ENCODE measurements at regions not wholly inside any gene's neighbourhood (a gene's known extent, or its start where the extent isn't known, plus 50 kb on each side); places are given as distances from the start of the nearest gene placed in this dataset.

DNA sequence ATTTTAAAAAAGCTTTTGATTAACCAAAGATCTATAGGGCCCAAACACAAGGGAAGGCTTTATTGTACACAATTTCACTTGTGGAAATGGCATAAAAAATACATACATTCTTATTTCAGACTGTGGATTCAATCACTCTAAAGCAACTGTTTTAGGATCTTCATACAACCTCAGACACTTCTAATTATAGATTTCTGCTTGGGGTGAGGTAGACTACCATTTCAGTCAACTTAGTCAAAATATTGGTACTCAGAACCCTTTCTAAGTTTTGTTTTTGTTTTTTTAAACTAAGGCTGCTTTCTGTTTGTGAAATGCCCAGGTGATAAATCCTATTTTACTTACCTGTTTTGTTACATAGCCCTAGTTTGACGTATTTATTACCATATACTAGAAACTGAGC, 284.5 kb upstream of the RASA1 start:
- H3K27ac Mint-ChIP-seq, result no peak overlapping the region
- no peak overlapping the region for H3K4me3 Mint-ChIP-seq
- DNase-seq (ENCODE audit: low spot score), result no peak
- H3K9me3 Mint-ChIP-seq, result no peaks in the 10 kb centered on the region
- peaks cover 9 to 11% of the 10 kb centered on the region in 2 donors for H3K4me1 Mint-ChIP-seq (ENCODE audit: low read depth in 2 of 2)
- no peak for ATAC-seq
- peaks cover 9 to 19% of the 10 kb centered on the region in 2 donors for H3K27me3 Mint-ChIP-seq
- no peaks in the 10 kb centered on the region for H3K36me3 Mint-ChIP-seq

DNA sequence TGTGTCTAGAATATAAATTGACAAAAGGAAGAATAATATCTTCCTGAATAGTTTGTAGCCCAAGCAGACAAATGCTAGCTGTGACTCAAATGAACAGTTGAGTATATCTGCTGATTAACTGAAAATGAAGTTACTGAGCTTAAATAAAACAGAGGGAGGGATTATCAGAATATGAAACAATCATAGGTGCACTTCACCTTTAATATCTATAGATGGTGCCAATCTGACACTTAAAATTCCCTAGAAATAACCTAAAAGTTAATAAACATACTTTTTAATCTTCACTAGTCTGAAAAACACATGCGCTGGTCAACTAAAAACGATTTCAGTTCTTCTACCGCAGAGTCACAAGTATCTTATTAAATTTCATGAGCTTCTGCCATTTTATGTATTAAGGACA, 280.8 kb upstream of the RASA1 start:
- H3K36me3 Mint-ChIP-seq, result no peaks in the 10 kb centered on the region
- no peak for DNase-seq (ENCODE audit: low spot score)
- ATAC-seq, result no peak
- no peak overlapping the region for H3K27ac Mint-ChIP-seq
- H3K4me1 Mint-ChIP-seq (ENCODE audit: low read depth in 2 of 2), result no peaks in the 10 kb centered on the region
- H3K9me3 Mint-ChIP-seq, result no peaks in the 10 kb centered on the region
- H3K27me3 Mint-ChIP-seq, result peaks cover 3 to 8% of the 10 kb centered on the region in 2 donors
- H3K4me3 Mint-ChIP-seq, result no peak overlapping the region

DNA sequence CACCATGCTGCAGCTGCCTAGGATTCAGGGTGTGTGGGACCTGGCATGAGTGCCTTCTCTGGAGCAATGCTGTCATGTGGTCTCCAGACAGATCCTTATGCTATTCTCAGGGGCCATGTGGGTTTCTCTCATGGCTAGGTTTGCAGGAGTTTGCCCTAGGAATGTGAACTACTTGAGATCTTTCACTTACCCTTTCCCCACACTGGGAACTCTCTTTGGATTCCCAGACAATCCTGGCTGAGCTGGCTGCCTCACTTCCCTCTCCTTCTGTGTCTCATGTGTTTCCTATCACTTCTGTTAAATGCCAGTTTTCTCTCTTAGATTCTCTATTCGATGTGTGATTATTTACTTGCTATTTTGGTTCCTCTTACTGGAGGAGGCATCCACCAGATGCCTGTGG, 270.2 kb upstream of the RASA1 start:
- H3K4me1 Mint-ChIP-seq (ENCODE audit: low read depth in 2 of 2), result no peaks in the 10 kb centered on the region
- no peak for ATAC-seq
- peaks cover 21 to 22% of the 10 kb centered on the region in 2 donors for H3K27me3 Mint-ChIP-seq
- no peaks in the 10 kb centered on the region for H3K9me3 Mint-ChIP-seq
- H3K27ac Mint-ChIP-seq, result no peak overlapping the region
- no peak for DNase-seq (ENCODE audit: low spot score)
- no peaks in the 10 kb centered on the region for H3K36me3 Mint-ChIP-seq
- no peak overlapping the region for H3K4me3 Mint-ChIP-seq

DNA sequence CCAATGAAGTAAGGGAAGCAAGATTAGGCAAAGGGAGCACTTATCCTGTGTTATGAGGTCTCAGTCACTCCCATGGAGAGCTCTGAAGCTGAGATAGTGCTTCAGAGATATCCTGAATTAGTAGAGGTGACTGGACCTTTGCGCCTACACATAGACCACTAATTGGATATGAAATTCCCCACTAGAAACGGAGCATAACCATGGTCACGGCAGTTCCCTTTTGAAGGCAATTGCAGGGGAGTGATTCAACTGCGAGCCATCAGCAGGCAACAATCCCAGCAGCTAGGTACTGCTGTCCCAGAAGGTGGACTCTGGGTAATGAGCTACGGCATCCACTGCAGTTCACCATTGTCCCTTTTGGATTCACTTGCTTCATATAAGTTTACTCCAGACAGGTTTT, 267.7 kb upstream of the RASA1 start:
- H3K36me3 Mint-ChIP-seq, result no peaks in the 10 kb centered on the region
- no peaks in the 10 kb centered on the region for H3K4me1 Mint-ChIP-seq (ENCODE audit: low read depth in 2 of 2)
- ATAC-seq (no peak), DNase-seq (ENCODE audit: low spot score) (no peak)
- H3K9me3 Mint-ChIP-seq, result no peaks in the 10 kb centered on the region
- no peak overlapping the region for H3K27ac Mint-ChIP-seq
- peaks cover 21 to 22% of the 10 kb centered on the region in 2 donors for H3K27me3 Mint-ChIP-seq
- H3K4me3 Mint-ChIP-seq, result no peak overlapping the region

DNA sequence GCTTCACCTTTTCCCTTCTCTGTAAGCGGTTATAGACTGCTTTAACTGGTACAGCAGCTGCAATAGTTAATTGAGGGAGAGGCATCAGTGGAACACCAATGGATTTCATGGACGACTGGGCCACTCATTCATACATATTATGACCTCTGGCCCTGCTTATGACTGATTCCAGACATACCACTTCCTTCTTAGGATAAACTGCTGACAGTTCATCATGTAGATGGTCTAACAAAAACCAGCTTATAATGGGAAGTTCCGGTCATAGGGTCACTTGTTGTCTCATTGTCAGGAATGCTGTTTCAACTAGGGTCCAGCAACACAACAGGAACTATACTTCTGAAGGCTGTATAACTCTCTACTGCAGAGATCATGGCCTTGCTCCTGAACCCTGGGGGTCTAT, 265.2 kb upstream of the RASA1 start:
- Mint-ChIP-seq H3K4me1 (ENCODE audit: low read depth in 2 of 2) (no peaks in the 10 kb centered on the region), H3K27me3 (peaks cover 10 to 11% of the 10 kb centered on the region in 2 donors), H3K27ac (no peak overlapping the region), H3K36me3 (no peaks in the 10 kb centered on the region), H3K9me3 (no peaks in the 10 kb centered on the region), H3K4me3 (no peak overlapping the region)
- DNase-seq (ENCODE audit: low spot score), result no peak
- no peak for ATAC-seq

DNA sequence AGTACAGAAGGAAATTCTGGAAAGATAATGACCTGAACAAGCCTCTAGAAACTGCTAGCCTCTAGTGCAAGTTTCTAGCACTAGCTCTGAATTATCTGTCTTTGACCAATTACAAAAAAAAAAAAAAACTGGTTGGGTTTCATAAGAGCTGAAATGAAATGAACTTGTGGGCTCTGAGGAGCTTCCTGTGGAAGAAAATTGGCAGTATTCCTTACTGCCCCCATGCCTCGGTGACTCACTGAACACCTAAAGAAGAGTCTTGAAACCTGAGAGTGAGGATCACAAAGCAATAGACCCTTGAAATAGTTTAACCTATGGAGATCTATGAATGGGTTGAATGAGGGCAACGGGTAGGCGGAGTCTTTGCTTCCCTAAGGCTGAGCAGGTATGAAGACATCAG, 263.6 kb upstream of the RASA1 start:
- H3K4me1 Mint-ChIP-seq (ENCODE audit: low read depth in 2 of 2), result no peaks in the 10 kb centered on the region
- H3K36me3 Mint-ChIP-seq, result no peaks in the 10 kb centered on the region
- H3K27me3 Mint-ChIP-seq, result peaks cover 0 to 4% of the 10 kb centered on the region in 2 donors
- no peak overlapping the region for H3K4me3 Mint-ChIP-seq
- DNase-seq (ENCODE audit: low spot score), result no peak
- H3K9me3 Mint-ChIP-seq, result no peaks in the 10 kb centered on the region
- H3K27ac Mint-ChIP-seq, result no peak overlapping the region
- no peak for ATAC-seq

DNA sequence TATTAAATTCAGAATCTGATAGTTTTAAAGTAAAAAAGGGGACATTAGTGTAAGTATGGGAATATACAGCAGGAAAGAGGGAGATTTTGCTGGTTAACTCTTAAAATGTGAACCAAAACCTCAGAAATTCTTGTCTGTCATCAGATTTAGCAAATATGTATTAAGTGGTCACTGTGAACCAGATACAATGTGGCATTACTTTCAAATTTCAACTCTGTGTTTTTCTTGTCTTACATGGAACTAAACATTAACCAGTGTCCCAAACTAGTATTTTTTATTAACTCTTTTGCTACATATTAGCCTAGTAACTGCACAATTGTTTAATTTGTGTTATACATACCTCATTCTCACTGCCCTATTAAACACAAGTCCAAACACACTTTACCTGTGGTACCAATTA, 259.9 kb upstream of the RASA1 start:
- no peak overlapping the region for H3K4me3 Mint-ChIP-seq
- no peaks in the 10 kb centered on the region for H3K9me3 Mint-ChIP-seq
- peaks cover 0 to 2% of the 10 kb centered on the region in 2 donors for H3K27me3 Mint-ChIP-seq
- no peaks in the 10 kb centered on the region for H3K36me3 Mint-ChIP-seq
- no peak for ATAC-seq
- no peak for DNase-seq (ENCODE audit: low spot score)
- no peaks in the 10 kb centered on the region for H3K4me1 Mint-ChIP-seq (ENCODE audit: low read depth in 2 of 2)
- H3K27ac Mint-ChIP-seq, result no peak overlapping the region

DNA sequence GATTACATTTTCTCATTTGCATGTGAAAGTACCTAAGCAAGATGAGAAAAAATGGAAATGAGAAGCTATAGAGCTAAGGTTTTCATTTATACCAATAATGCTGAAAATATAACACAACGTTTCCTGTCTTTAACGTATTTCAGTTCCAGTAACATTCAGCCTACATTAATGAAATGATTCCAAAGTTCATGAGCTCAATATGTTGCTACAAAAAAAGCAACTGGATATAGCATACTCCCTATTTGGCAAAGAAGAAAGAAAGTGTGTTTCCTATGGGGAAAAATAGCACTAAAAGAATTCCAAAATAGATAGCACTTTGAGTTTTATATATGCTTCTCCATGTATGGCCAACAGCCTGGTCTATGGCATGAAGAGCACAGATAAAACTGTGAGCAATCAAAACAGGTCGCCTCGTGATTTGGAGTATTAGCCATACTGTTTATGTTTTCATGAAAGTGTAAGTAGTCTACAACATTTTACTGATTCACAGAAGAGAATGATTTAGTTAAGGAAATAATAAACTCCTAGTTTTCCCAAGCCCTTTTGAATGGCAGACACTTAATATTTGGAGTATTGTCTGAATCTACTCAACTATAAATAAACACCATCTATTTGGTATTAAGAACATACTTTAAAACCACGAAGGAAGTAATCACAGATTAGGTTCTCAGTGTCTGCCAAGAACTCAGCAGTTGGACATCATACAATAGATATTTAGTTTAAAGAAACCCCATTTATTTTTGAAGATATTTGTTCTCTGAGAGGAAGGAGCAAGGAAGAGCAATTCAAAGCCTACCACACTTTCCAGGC, 258.7 kb upstream of the RASA1 start:
- Mint-ChIP-seq H3K4me3 (no peak overlapping the region), H3K27me3 (peaks cover 0 to 2% of the 10 kb centered on the region in 2 donors), H3K27ac (no peak overlapping the region), H3K9me3 (no peaks in the 10 kb centered on the region), H3K36me3 (no peaks in the 10 kb centered on the region), H3K4me1 (ENCODE audit: low read depth in 2 of 2) (no peaks in the 10 kb centered on the region)
- DNase-seq (ENCODE audit: low spot score), result no peak
- ATAC-seq, result no peak

DNA sequence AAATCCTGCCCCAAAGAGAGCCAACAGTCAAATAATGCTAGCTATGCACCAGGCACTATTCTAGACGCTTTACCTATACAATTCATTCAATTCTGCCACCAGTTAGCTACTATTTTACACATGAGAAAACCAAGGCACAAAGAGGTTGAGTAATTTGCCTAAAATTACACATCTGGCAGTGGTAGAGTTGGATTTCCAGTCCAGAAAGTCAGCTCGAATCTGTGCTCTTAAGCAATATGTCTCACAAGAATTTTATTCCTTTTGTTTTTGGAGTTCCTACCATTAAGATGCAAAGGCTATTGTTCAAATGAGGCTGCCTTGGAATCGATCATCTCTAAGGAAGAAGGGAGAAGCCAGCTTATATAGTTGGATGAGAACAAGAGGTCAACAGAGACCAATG, 256.9 kb upstream of the RASA1 start:
- no peak overlapping the region for H3K4me3 Mint-ChIP-seq
- H3K27ac Mint-ChIP-seq, result no peak overlapping the region
- no peak for ATAC-seq
- peaks cover 0 to 2% of the 10 kb centered on the region in 2 donors for H3K27me3 Mint-ChIP-seq
- DNase-seq (ENCODE audit: low spot score), result no peak
- H3K4me1 Mint-ChIP-seq (ENCODE audit: low read depth in 2 of 2), result no peaks in the 10 kb centered on the region
- no peaks in the 10 kb centered on the region for H3K36me3 Mint-ChIP-seq
- H3K9me3 Mint-ChIP-seq, result no peaks in the 10 kb centered on the region

DNA sequence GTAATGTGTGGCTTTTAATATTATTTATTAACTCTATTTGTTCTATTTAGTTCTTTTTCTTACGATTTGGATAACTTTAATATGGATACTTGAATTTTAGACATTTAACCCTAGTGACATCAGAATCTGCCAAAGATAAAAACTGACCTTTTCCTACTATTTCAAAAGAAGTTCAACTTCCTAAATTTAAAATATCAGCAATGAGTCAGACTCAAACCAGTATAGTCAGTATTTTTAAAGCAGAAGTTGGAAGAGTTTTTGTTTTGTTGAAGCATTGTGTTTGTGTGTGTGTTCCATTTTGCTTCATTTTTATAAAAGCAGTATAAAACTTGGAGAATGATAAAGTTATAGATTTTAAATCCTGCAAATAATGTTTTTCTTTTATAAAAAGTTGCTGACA, 251.8 kb upstream of the RASA1 start:
- H3K9me3 Mint-ChIP-seq, result no peaks in the 10 kb centered on the region
- no peaks in the 10 kb centered on the region for H3K36me3 Mint-ChIP-seq
- no peak for DNase-seq (ENCODE audit: low spot score)
- H3K4me3 Mint-ChIP-seq, result no peak overlapping the region
- H3K4me1 Mint-ChIP-seq (ENCODE audit: low read depth in 2 of 2), result peaks cover 9 to 10% of the 10 kb centered on the region in 2 donors
- H3K27me3 Mint-ChIP-seq, result peaks cover 0 to under 1% of the 10 kb centered on the region in 2 donors
- H3K27ac Mint-ChIP-seq, result no peak overlapping the region
- no peak for ATAC-seq

DNA sequence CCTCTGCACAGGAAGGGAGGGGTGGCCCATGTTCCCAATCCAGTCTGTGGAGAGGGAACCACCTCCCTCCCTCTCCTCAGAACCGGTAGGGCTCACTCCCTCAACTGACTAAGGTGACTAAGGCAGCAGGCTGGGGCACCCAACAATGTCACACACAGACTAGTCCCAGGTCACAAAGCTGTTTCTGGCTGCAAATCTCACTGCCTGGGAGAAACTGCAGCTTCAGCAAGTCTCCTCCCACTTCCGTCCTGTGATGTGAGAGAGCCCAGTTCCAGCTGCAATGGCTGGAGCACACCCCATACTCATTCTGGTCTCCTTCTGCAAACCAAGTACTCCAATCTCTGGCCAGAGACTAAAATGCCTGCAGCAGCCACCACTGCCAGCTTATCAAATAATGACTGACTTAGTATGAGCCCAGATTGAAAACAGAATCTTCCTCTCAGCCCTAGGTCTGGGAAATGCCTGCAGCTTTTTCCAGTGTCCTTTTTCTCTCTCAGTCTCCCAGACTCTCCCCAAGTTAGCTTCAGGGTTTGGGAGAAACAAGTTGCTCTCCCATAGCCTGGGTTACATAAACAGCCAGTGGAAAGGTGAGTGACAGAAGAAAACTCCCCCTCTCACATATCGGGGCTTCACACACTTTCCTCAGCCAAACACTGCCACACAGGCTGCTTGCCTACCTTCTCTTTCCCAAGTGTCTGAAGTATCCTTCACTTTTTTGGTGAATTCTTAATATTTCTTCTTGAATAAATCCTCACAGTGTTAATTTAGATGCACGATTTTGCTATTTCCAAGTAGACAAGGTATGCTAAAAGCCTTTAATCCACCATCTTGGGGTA, 247.4 kb upstream of the RASA1 start:
- Mint-ChIP-seq H3K4me1 (ENCODE audit: low read depth in 2 of 2) (peaks cover 10 to 14% of the 10 kb centered on the region in 2 donors), H3K9me3 (no peaks in the 10 kb centered on the region), H3K4me3 (no peak overlapping the region), H3K27me3 (peaks cover 0 to 2% of the 10 kb centered on the region in 2 donors), H3K36me3 (no peaks in the 10 kb centered on the region), H3K27ac (peak overlapping the region in 1 of 2 donors; percentile 78)
- ATAC-seq, result peak; percentile 65 to 78
- no peak for DNase-seq (ENCODE audit: low spot score)

DNA sequence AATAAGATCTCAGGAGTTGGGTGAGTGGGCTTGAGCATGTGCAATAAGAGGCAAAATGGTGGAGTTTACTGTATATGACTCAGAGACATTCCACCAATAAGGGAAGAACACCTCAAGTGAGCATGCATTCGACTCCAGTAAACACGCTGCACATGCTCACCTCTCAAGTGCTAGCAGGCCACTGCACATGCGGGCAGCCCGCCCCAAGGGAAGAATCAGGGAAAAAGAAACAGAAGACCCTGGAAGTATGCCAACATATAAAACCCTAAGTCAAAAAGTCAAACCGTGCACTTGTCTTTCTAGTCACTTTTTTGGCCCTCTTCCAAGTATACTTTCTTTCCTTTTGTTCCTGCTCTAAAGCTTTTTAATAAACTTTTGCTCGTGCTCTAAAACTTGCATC, 245.3 kb upstream of the RASA1 start:
- H3K9me3 Mint-ChIP-seq, result no peaks in the 10 kb centered on the region
- DNase-seq (ENCODE audit: low spot score), result no peak
- H3K4me3 Mint-ChIP-seq, result no peak overlapping the region
- H3K27me3 Mint-ChIP-seq, result peaks cover 0 to 2% of the 10 kb centered on the region in 2 donors
- no peak for ATAC-seq
- no peak overlapping the region for H3K27ac Mint-ChIP-seq
- H3K36me3 Mint-ChIP-seq, result no peaks in the 10 kb centered on the region
- peaks cover 10 to 17% of the 10 kb centered on the region in 2 donors for H3K4me1 Mint-ChIP-seq (ENCODE audit: low read depth in 2 of 2)

DNA sequence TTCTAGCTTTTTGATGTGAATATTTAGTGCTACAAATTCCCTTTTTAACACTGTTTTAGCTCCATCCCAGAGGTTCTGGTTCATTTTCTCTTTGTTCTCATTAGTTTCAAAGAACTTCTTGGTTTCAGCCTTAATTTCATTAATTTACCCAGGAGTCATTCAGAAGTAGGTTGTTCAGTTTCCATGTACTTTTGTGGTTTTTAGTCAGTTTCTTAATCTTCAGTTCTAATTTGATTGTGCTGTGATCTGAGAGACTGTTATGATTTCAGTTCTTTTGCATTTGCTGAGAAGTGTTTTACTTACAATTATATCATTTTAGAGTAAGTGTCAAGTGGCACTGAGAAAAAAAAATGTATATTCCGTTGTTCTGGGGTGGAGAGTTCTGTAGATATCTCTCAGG, 240.1 kb upstream of the RASA1 start:
- Mint-ChIP-seq H3K36me3 (peaks cover 5% of the 10 kb centered on the region), H3K27ac (no peak overlapping the region), H3K27me3 (peaks cover 0 to 2% of the 10 kb centered on the region in 2 donors), H3K4me3 (peak overlapping the region; percentile 7), H3K4me1 (ENCODE audit: low read depth in 2 of 2) (peaks cover 5 to 13% of the 10 kb centered on the region in 2 donors), H3K9me3 (no peaks in the 10 kb centered on the region)
- ATAC-seq (no peak), DNase-seq (ENCODE audit: low spot score) (no peak)

DNA sequence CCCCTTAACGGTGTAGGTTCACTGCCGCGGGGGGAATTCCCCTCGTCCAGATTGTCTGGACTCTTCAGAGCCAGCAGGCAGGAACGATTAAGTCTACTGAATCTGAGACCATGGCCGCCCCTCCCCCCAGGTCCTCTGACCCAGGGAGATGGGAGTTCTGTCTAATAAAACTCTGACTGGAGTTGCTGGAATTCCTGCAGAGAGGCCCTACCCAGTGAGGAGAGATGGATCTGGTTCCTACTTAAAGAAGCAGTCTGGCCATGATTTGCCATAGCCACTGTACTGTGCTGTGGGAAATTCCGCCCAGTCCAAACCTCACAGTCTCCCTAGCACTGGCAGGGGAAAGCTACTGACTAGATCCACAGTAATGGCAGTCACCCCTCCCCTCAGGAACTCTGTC, 237.7 kb upstream of the RASA1 start:
- ATAC-seq, result no peak
- Mint-ChIP-seq H3K27ac (no peak overlapping the region), H3K4me3 (no peak overlapping the region), H3K36me3 (peaks cover 5% of the 10 kb centered on the region), H3K9me3 (no peaks in the 10 kb centered on the region), H3K27me3 (no peaks in the 10 kb centered on the region), H3K4me1 (ENCODE audit: low read depth in 2 of 2) (peaks cover 5 to 13% of the 10 kb centered on the region in 2 donors)
- DNase-seq (ENCODE audit: low spot score), result no peak

Data from natural killer cell treated with Interleukin-12 subunit alpha and Interleukin-12 subunit beta and Interleukin-15 and Interleukin-18, amount 100 ng/mL, for 72 hours (primary cell).